ENCODE measurements at regions not wholly inside any gene's neighbourhood (a gene's known extent, or its start where the extent isn't known, plus 50 kb on each side); places are given as distances from the start of the nearest gene placed in this dataset.

DNA sequence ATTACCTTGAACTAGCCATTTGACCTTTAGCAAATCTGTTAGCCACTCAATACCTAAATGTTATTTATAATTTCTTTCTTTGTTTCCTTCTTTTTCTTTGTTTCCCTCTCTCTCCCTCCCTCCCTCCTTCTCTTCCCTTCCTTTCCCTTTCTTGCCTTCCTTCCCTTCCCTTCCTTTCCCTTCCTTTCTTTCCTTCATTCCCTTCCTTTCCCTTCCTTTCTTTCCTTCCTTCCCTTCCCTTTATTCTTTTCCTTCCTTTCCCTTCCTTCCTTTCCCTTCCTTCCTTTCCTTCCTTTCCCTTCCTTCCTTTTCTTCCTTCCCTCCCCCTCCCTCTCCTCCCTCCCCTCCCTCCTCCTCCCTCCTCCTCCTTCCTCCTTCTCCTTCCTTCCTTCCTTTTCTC, 75.7 kb upstream of the KCNA4 start:
- Histone ChIP-seq H3K27ac (ENCODE audit: low read depth, low read length) (no peak overlapping the region), H3K27me3 (ENCODE audit: low read length) (no peaks in the 10 kb centered on the region), H4K20me1 (ENCODE audit: low read depth, low read length) (no peaks in the 10 kb centered on the region), H3K9me2 (replicated peaks; ENCODE audit: insufficient read depth, low read length) (no peaks in the 10 kb centered on the region), H3K79me2 (ENCODE audit: insufficient read depth, low read length) (no peaks in the 10 kb centered on the region), H2AFZ (ENCODE audit: low read depth, low read length, severe bottlenecking) (no peak overlapping the region), H3K4me2 (ENCODE audit: low read depth, low read length, poor library complexity, severe bottlenecking) (no peak overlapping the region), H3K36me3 (ENCODE audit: low read length) (no peaks in the 10 kb centered on the region), H3K4me3 (ENCODE audit: insufficient read depth, low read length, poor library complexity, severe bottlenecking) (no peak overlapping the region), H3F3A (ENCODE audit: insufficient read depth) (no peaks in the 10 kb centered on the region), H3K9me3 (ENCODE audit: insufficient read depth, low read length) (no peaks in the 10 kb centered on the region), H3K9ac (ENCODE audit: low read length) (no peak overlapping the region)
- TF ChIP-seq, protein P1, sequence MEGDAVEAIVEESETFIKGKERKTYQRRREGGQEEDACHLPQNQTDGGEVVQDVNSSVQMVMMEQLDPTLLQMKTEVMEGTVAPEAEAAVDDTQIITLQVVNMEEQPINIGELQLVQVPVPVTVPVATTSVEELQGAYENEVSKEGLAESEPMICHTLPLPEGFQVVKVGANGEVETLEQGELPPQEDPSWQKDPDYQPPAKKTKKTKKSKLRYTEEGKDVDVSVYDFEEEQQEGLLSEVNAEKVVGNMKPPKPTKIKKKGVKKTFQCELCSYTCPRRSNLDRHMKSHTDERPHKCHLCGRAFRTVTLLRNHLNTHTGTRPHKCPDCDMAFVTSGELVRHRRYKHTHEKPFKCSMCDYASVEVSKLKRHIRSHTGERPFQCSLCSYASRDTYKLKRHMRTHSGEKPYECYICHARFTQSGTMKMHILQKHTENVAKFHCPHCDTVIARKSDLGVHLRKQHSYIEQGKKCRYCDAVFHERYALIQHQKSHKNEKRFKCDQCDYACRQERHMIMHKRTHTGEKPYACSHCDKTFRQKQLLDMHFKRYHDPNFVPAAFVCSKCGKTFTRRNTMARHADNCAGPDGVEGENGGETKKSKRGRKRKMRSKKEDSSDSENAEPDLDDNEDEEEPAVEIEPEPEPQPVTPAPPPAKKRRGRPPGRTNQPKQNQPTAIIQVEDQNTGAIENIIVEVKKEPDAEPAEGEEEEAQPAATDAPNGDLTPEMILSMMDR (IDR thresholded peaks at IDR 0.05; ENCODE audit: insufficient read depth, low read length, poor library complexity, severe bottlenecking) = no peak
- TF ChIP-seq EZH2phosphoT487 (conservative IDR thresholded peaks at IDR 0.05; ENCODE audit: low read length) = no peak

DNA sequence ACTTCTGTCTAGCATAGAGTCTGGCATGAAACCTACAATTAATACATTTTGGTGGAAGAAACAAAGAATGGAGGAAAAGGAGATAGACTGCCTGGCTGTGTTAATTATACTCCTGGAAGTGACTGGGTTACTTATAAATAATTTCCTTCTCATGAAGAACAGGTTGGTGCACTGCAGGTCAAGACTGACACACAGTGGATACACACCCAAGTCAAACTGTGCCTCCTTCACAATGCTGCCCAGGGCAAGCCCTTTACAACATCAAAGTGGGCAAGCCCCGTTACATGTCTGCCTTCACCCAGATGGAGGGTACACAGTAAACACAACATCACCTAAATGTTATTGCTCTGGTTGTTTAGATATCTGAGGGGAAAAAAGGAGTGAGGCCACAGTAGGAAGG, 83.7 kb upstream of the KCNA4 start:
- Histone ChIP-seq H3K4me2 (ENCODE audit: low read depth, low read length, poor library complexity, severe bottlenecking) (no peak overlapping the region), H3K27ac (ENCODE audit: low read depth, low read length) (no peak overlapping the region), H3K9me2 (replicated peaks; ENCODE audit: insufficient read depth, low read length) (no peaks in the 10 kb centered on the region), H3F3A (ENCODE audit: insufficient read depth) (no peaks in the 10 kb centered on the region), H3K4me3 (ENCODE audit: insufficient read depth, low read length, poor library complexity, severe bottlenecking) (no peak overlapping the region), H2AFZ (ENCODE audit: low read depth, low read length, severe bottlenecking) (no peak overlapping the region), H3K36me3 (ENCODE audit: low read length) (no peaks in the 10 kb centered on the region), H3K27me3 (ENCODE audit: low read length) (no peaks in the 10 kb centered on the region), H3K79me2 (ENCODE audit: insufficient read depth, low read length) (no peaks in the 10 kb centered on the region), H3K9me3 (ENCODE audit: insufficient read depth, low read length) (no peaks in the 10 kb centered on the region), H3K9ac (ENCODE audit: low read length) (no peak overlapping the region), H4K20me1 (ENCODE audit: low read depth, low read length) (no peaks in the 10 kb centered on the region)
- TF ChIP-seq, protein P1 (IDR thresholded peaks at IDR 0.05; ENCODE audit: insufficient read depth, low read length, poor library complexity, severe bottlenecking) = no peak
- TF ChIP-seq EZH2phosphoT487 (conservative IDR thresholded peaks at IDR 0.05; ENCODE audit: low read length) = no peak

DNA sequence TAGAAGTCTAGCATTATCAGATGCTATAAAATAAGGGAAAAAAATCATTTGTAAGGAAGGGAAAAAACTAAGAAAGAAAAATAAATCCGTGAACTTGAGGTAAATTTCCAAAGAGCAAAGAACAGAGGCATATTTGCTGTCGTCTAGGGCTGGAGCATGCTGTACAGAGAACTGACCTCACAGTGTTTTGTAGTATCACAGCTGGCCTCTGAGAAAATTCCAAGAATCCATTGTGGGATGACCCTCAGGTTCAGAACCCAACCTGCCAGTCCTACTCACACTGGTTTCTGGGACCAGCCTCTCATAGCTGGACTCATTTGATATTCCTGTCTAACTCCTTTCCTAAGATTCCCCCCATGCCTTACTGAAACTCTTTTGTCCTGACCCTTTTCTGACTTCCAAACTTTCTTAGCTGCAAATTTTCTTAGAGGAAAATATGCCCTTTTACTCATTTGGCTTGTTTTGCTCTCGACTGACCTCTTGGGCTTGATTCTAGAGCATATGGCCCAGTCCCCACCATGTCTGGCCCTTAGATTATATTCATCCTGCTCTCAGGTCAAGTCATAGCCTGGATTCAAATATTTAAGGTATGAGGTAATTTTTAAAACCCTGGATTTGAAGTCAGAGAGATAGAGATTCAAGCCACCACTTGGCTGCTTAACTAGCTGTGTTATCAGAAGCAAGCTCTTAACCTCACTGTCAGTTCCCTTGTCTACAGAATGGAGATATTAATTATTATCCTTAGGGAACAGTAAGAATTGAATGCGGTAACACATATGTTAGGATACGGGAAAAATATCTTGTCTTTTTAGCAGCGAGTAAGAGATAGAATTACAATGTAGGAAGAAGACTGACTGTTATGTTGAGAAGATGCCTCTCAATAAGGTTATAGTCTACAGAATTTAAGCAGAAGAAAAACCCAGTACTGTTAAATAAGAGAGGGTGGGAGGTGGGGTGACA, 89.7 kb upstream of the KCNA4 start:
- no peaks in the 10 kb centered on the region for H4K20me1 ChIP-seq (ENCODE audit: low read depth, low read length)
- H3K79me2 ChIP-seq (ENCODE audit: insufficient read depth, low read length) = no peaks in the 10 kb centered on the region
- H3K9me2 ChIP-seq (replicated peaks; ENCODE audit: insufficient read depth, low read length) = no peaks in the 10 kb centered on the region
- no peaks in the 10 kb centered on the region for H3K36me3 ChIP-seq (ENCODE audit: low read length)
- H3K9ac ChIP-seq (ENCODE audit: low read length) = no peak overlapping the region
- no peak for TF ChIP-seq EZH2phosphoT487 (conservative IDR thresholded peaks at IDR 0.05; ENCODE audit: low read length)
- TF ChIP-seq, protein P1 (IDR thresholded peaks at IDR 0.05; ENCODE audit: insufficient read depth, low read length, poor library complexity, severe bottlenecking) = no peak
- no peak overlapping the region for H3K27ac ChIP-seq (ENCODE audit: low read depth, low read length)
- no peak overlapping the region for H2AFZ ChIP-seq (ENCODE audit: low read depth, low read length, severe bottlenecking)
- H3K4me3 ChIP-seq (ENCODE audit: insufficient read depth, low read length, poor library complexity, severe bottlenecking) = no peak overlapping the region
- H3K4me2 ChIP-seq (ENCODE audit: low read depth, low read length, poor library complexity, severe bottlenecking) = no peak overlapping the region
- H3K9me3 ChIP-seq (ENCODE audit: insufficient read depth, low read length) = no peaks in the 10 kb centered on the region
- H3K27me3 ChIP-seq (ENCODE audit: low read length) = no peaks in the 10 kb centered on the region
- H3F3A ChIP-seq (ENCODE audit: insufficient read depth) = no peaks in the 10 kb centered on the region

Data from SU-DHL-6 (cell line).